GM23338 (cell line): ENCODE measurements at regions not wholly inside any gene's neighbourhood (a gene's known extent, or its start where the extent isn't known, plus 50 kb on each side); places are given as distances from the start of the nearest gene placed in this dataset.

Experiments
- ATAC-seq: fragments of 200-7000 bp; cut with Tn5 transposase; 3 replicates; pipeline ENCODE4 v1.9.1; 2020
- DNase-seq: peaks from one replicate; pipeline ENCODE4 v3.0.0-alpha.2; 2015; ENCODE audit warnings: low spot score
- H2AFZ ChIP-seq: fragments of 200-600 bp; sonication (generic); 2 replicates; pipeline ENCODE4 v1.8.0; 2016; ENCODE audit warnings: antibody characterized with exemption, mild to moderate bottlenecking, moderate library complexity
- H3F3A ChIP-seq: fragments of 200-600 bp; sonication (generic); replicated peaks from 2 replicates; pipeline ENCODE4 v1.8.0; 2017; ENCODE audit warnings: antibody characterized with exemption, mixed run types, low read depth
- H3K27ac ChIP-seq: fragments of 200-600 bp; sonication (generic); 2 replicates; pipeline ENCODE4 v1.6.1; 2016; ENCODE audit warnings: low read depth
- H3K27me3 ChIP-seq: fragments of 200-600 bp; sonication (generic); 2 replicates; pipeline ENCODE4 v1.8.0; 2016; ENCODE audit warnings: mild to moderate bottlenecking, mixed run types, moderate library complexity; ENCODE audit not compliant: insufficient read depth
- H3K36me3 ChIP-seq: fragments of 200-600 bp; sonication (generic); 2 replicates; pipeline ENCODE4 v1.8.0; 2016; ENCODE audit warnings: mild to moderate bottlenecking; ENCODE audit not compliant: insufficient read depth
- H3K4me1 ChIP-seq: fragments of 200-600 bp; sonication (generic); 2 replicates; pipeline ENCODE4 v1.8.0; 2016; ENCODE audit warnings: mild to moderate bottlenecking, moderate library complexity; ENCODE audit not compliant: insufficient read depth
- H3K4me2 ChIP-seq: fragments of 200-600 bp; sonication (generic); 2 replicates; pipeline ENCODE4 v1.7.1; 2017; ENCODE audit warnings: mixed run types
- H3K4me3 ChIP-seq: fragments of 200-600 bp; sonication (generic); 2 replicates; pipeline ENCODE4 v1.6.1; 2016; ENCODE audit warnings: mixed run types
- H3K79me2 ChIP-seq: fragments of 200-600 bp; sonication (generic); replicated peaks from 2 replicates; pipeline ENCODE4 v1.8.0; 2017; ENCODE audit warnings: mild to moderate bottlenecking; ENCODE audit not compliant: insufficient read depth
- H3K9me2 ChIP-seq: fragments of 200-600 bp; sonication (generic); 2 replicates; pipeline ENCODE4 v1.8.0; 2017; ENCODE audit not compliant: insufficient read depth
- H4K20me1 ChIP-seq: fragments of 200-600 bp; sonication (generic); replicated peaks from 2 replicates; pipeline ENCODE4 v1.8.0; 2017; ENCODE audit warnings: mild to moderate bottlenecking; ENCODE audit not compliant: insufficient read depth
- H3K27ac Mint-ChIP-seq: 2 replicates; pipeline ENCODE4 v1.8.0; 2020; ENCODE audit warnings: inconsistent platforms, mild to moderate bottlenecking, moderate library complexity, mixed read lengths
- H3K27me3 Mint-ChIP-seq: 3 replicates; pipeline ENCODE4 v1.8.0; 2022; ENCODE audit warnings: low read depth, mild to moderate bottlenecking, moderate library complexity, mixed read lengths, inconsistent platforms; ENCODE audit not compliant: insufficient read depth, poor library complexity
- H3K36me3 Mint-ChIP-seq: 3 replicates; pipeline ENCODE4 v1.8.0; 2021; ENCODE audit warnings: low read depth, mild to moderate bottlenecking, inconsistent platforms, moderate library complexity, mixed read lengths
- H3K4me1 Mint-ChIP-seq: 3 replicates; pipeline ENCODE4 v1.8.0; 2020; ENCODE audit warnings: mild to moderate bottlenecking, inconsistent platforms, mixed read lengths
- H3K4me3 Mint-ChIP-seq: 3 replicates; pipeline ENCODE4 v1.8.0; 2021; ENCODE audit warnings: moderate library complexity, mild to moderate bottlenecking, inconsistent platforms, mixed read lengths
- H3K9me3 Mint-ChIP-seq: 3 replicates; pipeline ENCODE4 v1.8.0; 2020; ENCODE audit warnings: moderate library complexity, mild to moderate bottlenecking, inconsistent platforms, mixed read lengths
- EZH2 ChIP-seq: fragments of 200-600 bp; sonication (generic); IDR thresholded peaks from one replicate; pipeline ENCODE4 v1.8.0; 2017; ENCODE audit warnings: antibody characterized with exemption, mild to moderate bottlenecking, low read depth; ENCODE audit not compliant: unreplicated experiment
- EZH2phosphoT487 ChIP-seq: fragments of 200-600 bp; sonication (generic); IDR thresholded peaks from one replicate; pipeline ENCODE4 v1.8.1; 2018; ENCODE audit warnings: antibody characterized with exemption; ENCODE audit not compliant: unreplicated experiment
- JUNB ChIP-seq: IDR thresholded peaks from one replicate; pipeline ENCODE4 v1.6.1; 2016; ENCODE audit warnings: antibody characterized with exemption; ENCODE audit not compliant: unreplicated experiment
- STAT1 ChIP-seq: IDR thresholded peaks from one replicate; pipeline ENCODE4 v1.6.1; 2016; ENCODE audit warnings: antibody characterized with exemption; ENCODE audit not compliant: unreplicated experiment
- ZNF331 ChIP-seq: fragments of 250-450 bp; sonication (Bioruptor Pico); IDR thresholded peaks from 2 replicates; pipeline ENCODE4 v1.5.0; 2020; ENCODE audit warnings: low read depth, mild to moderate bottlenecking, moderate library complexity
- TF ChIP-seq, protein P1 (sequence below): IDR thresholded peaks from one replicate; pipeline ENCODE4 v1.6.1; 2018; ENCODE audit warnings: antibody characterized with exemption; ENCODE audit not compliant: unreplicated experiment

DNA sequence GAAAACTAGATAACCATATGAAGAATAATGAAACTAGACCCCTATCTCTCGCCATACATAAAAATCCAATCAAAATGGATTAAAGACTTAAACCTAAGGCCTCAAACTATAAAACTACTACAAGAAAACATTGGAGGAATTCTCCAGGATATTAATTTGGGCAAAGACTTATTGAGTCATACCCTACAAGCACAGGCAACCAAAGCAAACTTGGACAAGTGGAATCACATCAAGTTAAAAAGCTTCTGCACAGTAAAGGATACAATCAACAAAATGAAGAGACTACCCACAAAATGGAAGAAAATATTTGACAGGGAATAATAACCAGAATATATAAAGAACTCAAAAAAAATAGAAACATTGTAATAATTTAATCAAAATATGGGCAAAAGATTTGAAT, 505.4 kb downstream of the KCNT2 start:
- Mint-ChIP-seq H3K36me3 (peaks cover 26% of the 10 kb centered on the region; the same call in 2 of the 3 replicates), H3K4me1 (no peaks in the 10 kb centered on the region), H3K9me3 (peaks cover 40% of the 10 kb centered on the region), H3K27me3 (no peaks in the 10 kb centered on the region), H3K4me3 (no peak overlapping the region), H3K27ac (no peak overlapping the region)
- H2AFZ ChIP-seq, result no peak overlapping the region
- H3F3A ChIP-seq, result no peaks in the 10 kb centered on the region
- ATAC-seq (no peak), DNase-seq (no peak)
- H3K27me3 ChIP-seq, result no peaks in the 10 kb centered on the region
- no peaks in the 10 kb centered on the region for H3K79me2 ChIP-seq
- no peak overlapping the region for H3K27ac ChIP-seq
- 0 out of 2 replicates have a peak, but pooled peaks cover 12% of the 10 kb centered on the region for H3K36me3 ChIP-seq
- no peaks in the 10 kb centered on the region for H4K20me1 ChIP-seq
- TF ChIP-seq, protein P1, sequence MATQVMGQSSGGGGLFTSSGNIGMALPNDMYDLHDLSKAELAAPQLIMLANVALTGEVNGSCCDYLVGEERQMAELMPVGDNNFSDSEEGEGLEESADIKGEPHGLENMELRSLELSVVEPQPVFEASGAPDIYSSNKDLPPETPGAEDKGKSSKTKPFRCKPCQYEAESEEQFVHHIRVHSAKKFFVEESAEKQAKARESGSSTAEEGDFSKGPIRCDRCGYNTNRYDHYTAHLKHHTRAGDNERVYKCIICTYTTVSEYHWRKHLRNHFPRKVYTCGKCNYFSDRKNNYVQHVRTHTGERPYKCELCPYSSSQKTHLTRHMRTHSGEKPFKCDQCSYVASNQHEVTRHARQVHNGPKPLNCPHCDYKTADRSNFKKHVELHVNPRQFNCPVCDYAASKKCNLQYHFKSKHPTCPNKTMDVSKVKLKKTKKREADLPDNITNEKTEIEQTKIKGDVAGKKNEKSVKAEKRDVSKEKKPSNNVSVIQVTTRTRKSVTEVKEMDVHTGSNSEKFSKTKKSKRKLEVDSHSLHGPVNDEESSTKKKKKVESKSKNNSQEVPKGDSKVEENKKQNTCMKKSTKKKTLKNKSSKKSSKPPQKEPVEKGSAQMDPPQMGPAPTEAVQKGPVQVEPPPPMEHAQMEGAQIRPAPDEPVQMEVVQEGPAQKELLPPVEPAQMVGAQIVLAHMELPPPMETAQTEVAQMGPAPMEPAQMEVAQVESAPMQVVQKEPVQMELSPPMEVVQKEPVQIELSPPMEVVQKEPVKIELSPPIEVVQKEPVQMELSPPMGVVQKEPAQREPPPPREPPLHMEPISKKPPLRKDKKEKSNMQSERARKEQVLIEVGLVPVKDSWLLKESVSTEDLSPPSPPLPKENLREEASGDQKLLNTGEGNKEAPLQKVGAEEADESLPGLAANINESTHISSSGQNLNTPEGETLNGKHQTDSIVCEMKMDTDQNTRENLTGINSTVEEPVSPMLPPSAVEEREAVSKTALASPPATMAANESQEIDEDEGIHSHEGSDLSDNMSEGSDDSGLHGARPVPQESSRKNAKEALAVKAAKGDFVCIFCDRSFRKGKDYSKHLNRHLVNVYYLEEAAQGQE, result no peak
- no peaks in the 10 kb centered on the region for H3K4me1 ChIP-seq
- no peak overlapping the region for H3K4me2 ChIP-seq
- H3K9me2 ChIP-seq, result peaks cover 8% of the 10 kb centered on the region
- H3K4me3 ChIP-seq, result no peak overlapping the region

DNA sequence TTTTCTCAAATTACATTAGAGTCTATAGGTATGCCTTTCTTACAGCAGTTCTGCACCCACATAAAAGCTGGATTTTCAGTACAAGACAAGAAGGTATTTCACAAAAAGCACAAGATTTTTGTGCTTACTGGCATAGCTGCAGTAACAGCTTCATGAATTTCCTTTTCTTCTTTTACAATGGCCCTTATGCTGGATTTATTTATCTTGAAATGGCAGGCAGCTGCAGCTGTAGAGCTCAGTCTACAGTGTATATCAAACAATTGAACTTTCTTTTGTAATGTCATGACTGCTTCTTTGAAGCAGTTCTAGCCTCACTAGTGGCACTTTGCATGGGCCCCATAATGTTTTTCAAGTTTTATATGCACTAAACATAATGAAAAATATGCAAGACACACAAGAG, 510.2 kb downstream of the KCNT2 start:
- peaks cover 26% of the 10 kb centered on the region; the same call in 2 of the 3 replicates for H3K36me3 Mint-ChIP-seq
- Histone ChIP-seq H3F3A (no peaks in the 10 kb centered on the region), H3K4me3 (no peak overlapping the region), H3K4me2 (no peak overlapping the region), H3K27ac (no peak overlapping the region), H3K9me2 (peaks cover 5% of the 10 kb centered on the region; the same call in 1 of the 2 replicates), H4K20me1 (no peaks in the 10 kb centered on the region), H3K27me3 (no peaks in the 10 kb centered on the region), H3K36me3 (0 out of 2 replicates have a peak, but pooled peaks cover 12% of the 10 kb centered on the region), H3K4me1 (no peaks in the 10 kb centered on the region), H3K79me2 (no peaks in the 10 kb centered on the region), H2AFZ (no peak overlapping the region; the same call in 1 of the 2 replicates)
- TF ChIP-seq EZH2phosphoT487 (no peak), JUNB (no peak), ZNF331 (no peak), STAT1 (no peak), EZH2 (no peak)
- TF ChIP-seq, protein P1, result no peak
- ATAC-seq, result no peak
- no peak overlapping the region for H3K27ac Mint-ChIP-seq
- no peak for DNase-seq
- no peaks in the 10 kb centered on the region for H3K27me3 Mint-ChIP-seq
- H3K9me3 Mint-ChIP-seq, result peaks cover 34% of the 10 kb centered on the region
- no peak overlapping the region for H3K4me3 Mint-ChIP-seq
- H3K4me1 Mint-ChIP-seq, result no peaks in the 10 kb centered on the region
